ENCODE measurements at regions not wholly inside any gene's neighbourhood (a gene's known extent, or its start where the extent isn't known, plus 50 kb on each side); places are given as distances from the start of the nearest gene placed in this dataset.

- TF ChIP-seq CTCF (IDR thresholded peaks at IDR 0.05), result no peak
- TF ChIP-seq POLR2A (IDR thresholded peaks at IDR 0.05), result no peak
Measured at GRCh38 chr18:46370898-46371297, 266.7 kb downstream of the HAUS1 start.

Data from Peyer's patch (tissue), 4 donors.